ENCODE measurements at regions not wholly inside any gene's neighbourhood (a gene's known extent, or its start where the extent isn't known, plus 50 kb on each side); places are given as distances from the start of the nearest gene placed in this dataset.

GRCh38 chr11:42407341-42407740, 904.5 kb upstream of the API5 start:
- TF ChIP-seq CTCF (IDR thresholded peaks at IDR 0.05; ENCODE audit: insufficient read depth, low read depth, low read length) (peak; percentile 4), EZH2 (IDR thresholded peaks at IDR 0.05; ENCODE audit: insufficient read depth, low read length) (no peak)
